EH (cell line): ENCODE measurements at regions not wholly inside any gene's neighbourhood (a gene's known extent, or its start where the extent isn't known, plus 50 kb on each side); places are given as distances from the start of the nearest gene placed in this dataset.

Experiments used
- DNase-seq: peaks from one replicate; pipeline ENCODE4 v3.0.0-alpha.2; 2015; ENCODE audit warnings: low read depth

GRCh38 chr15:47331829-47332393 is 385.4 kb upstream of the SEMA6D start:
- DNase-seq = peak; percentile 17

GRCh38 chr15:47332481-47332880 is 384.8 kb upstream of the SEMA6D start:
- no peak for DNase-seq

GRCh38 chr15:47333734-47334133 is 383.6 kb upstream of the SEMA6D start:
- DNase-seq = no peak

- no peak for DNase-seq
These were observed 382.3 kb upstream of the SEMA6D start for GRCh38 chr15:47334805-47335535.

- no peak for DNase-seq
These were observed 380.2 kb upstream of the SEMA6D start for GRCh38 chr15:47337106-47337505.

GRCh38 chr15:47337836-47338235 is 379.5 kb upstream of the SEMA6D start:
- DNase-seq = no peak

GRCh38 chr15:47338771-47339170 is 378.5 kb upstream of the SEMA6D start:
- DNase-seq = no peak

- DNase-seq = peak; percentile 17
These were observed 377.3 kb upstream of the SEMA6D start for GRCh38 chr15:47339800-47340570.

GRCh38 chr15:47340571-47340920 is 376.8 kb upstream of the SEMA6D start:
- DNase-seq = no peak

- no peak for DNase-seq
These were observed 368.1 kb upstream of the SEMA6D start for GRCh38 chr15:47349179-47349578.

GRCh38 chr15:47351501-47351900 is 365.8 kb upstream of the SEMA6D start:
- DNase-seq = no peak

GRCh38 chr15:47352217-47352616 is 365.1 kb upstream of the SEMA6D start:
- no peak for DNase-seq

- DNase-seq = no peak
These were observed 361.5 kb upstream of the SEMA6D start for GRCh38 chr15:47355759-47356158.

GRCh38 chr15:47356297-47356696 is 361.0 kb upstream of the SEMA6D start:
- DNase-seq = no peak

GRCh38 chr15:47358876-47359275 is 358.4 kb upstream of the SEMA6D start:
- DNase-seq = no peak

- no peak for DNase-seq
These were observed 357.0 kb upstream of the SEMA6D start for GRCh38 chr15:47360305-47360704.

GRCh38 chr15:47362118-47362905 is 355.0 kb upstream of the SEMA6D start:
- no peak for DNase-seq

- no peak for DNase-seq
These were observed 353.7 kb upstream of the SEMA6D start for GRCh38 chr15:47363653-47364052.

GRCh38 chr15:47364230-47365141 is 352.8 kb upstream of the SEMA6D start:
- no peak for DNase-seq

- DNase-seq = no peak
These were observed 350.4 kb upstream of the SEMA6D start for GRCh38 chr15:47366884-47367283.

- DNase-seq = no peak
These were observed 349.4 kb upstream of the SEMA6D start for GRCh38 chr15:47367726-47368390.
